NCI-H526 treated with DMSO at 0.1 percent for 48 hours (cell line): ENCODE measurements at regions not wholly inside any gene's neighbourhood (a gene's known extent, or its start where the extent isn't known, plus 50 kb on each side); places are given as distances from the start of the nearest gene placed in this dataset.
"Not testable (repeated sequence)": the region's sequence is repeated elsewhere in the genome, so short reads cannot be mapped to it uniquely, and the experiment has no call there.

Source experiments
- DNase-seq: peaks from one replicate; lab custom pipeline; 2025; lab: John Stamatoyannopoulos, UW

- not testable (repeated sequence) for DNase-seq
These were observed 603.2 kb upstream of the MAP3K7 start for GRCh38 chr6:91190041-91190440.

GRCh38 chr6:91185072-91185471 is 598.2 kb upstream of the MAP3K7 start:
- DNase-seq = no peak

- DNase-seq = no peak
These were observed 594.5 kb upstream of the MAP3K7 start for GRCh38 chr6:91181416-91181815.

- no peak for DNase-seq
These were observed 586.8 kb upstream of the MAP3K7 start for GRCh38 chr6:91173651-91174050.

- DNase-seq = no peak
These were observed 586.3 kb upstream of the MAP3K7 start for GRCh38 chr6:91173186-91173585.

GRCh38 chr6:91171754-91172462 is 585.0 kb upstream of the MAP3K7 start:
- no peak for DNase-seq

GRCh38 chr6:91167846-91168245 is 581.0 kb upstream of the MAP3K7 start:
- no peak for DNase-seq

GRCh38 chr6:91166271-91167046 is 579.6 kb upstream of the MAP3K7 start:
- DNase-seq = no peak

- DNase-seq = no peak
These were observed 577.2 kb upstream of the MAP3K7 start for GRCh38 chr6:91164105-91164504.

- no peak for DNase-seq
These were observed 574.4 kb upstream of the MAP3K7 start for GRCh38 chr6:91161246-91161645.

- DNase-seq = no peak
These were observed 568.4 kb upstream of the MAP3K7 start for GRCh38 chr6:91155129-91155785.

- no peak for DNase-seq
These were observed 566.0 kb upstream of the MAP3K7 start for GRCh38 chr6:91152824-91153223.

- peak; percentile 82 for DNase-seq
These were observed 563.3 kb upstream of the MAP3K7 start for GRCh38 chr6:91149956-91150705.

GRCh38 chr6:91149246-91149955 is 562.5 kb upstream of the MAP3K7 start:
- DNase-seq = no peak

- DNase-seq = no peak
These were observed 557.3 kb upstream of the MAP3K7 start for GRCh38 chr6:91144126-91144525.

GRCh38 chr6:91142154-91142553 is 555.3 kb upstream of the MAP3K7 start:
- no peak for DNase-seq

GRCh38 chr6:91141346-91141745 is 554.5 kb upstream of the MAP3K7 start:
- no peak for DNase-seq

- DNase-seq = no peak
These were observed 553.6 kb upstream of the MAP3K7 start for GRCh38 chr6:91140449-91140848.

- no peak for DNase-seq
These were observed 550.4 kb upstream of the MAP3K7 start for GRCh38 chr6:91137286-91137685.

- no peak for DNase-seq
These were observed 548.7 kb upstream of the MAP3K7 start for GRCh38 chr6:91135406-91136103.

GRCh38 chr6:91132461-91132860 is 545.6 kb upstream of the MAP3K7 start:
- no peak for DNase-seq
